ENCODE measurements at regions not wholly inside any gene's neighbourhood (a gene's known extent, or its start where the extent isn't known, plus 50 kb on each side); places are given as distances from the start of the nearest gene placed in this dataset.

DNA sequence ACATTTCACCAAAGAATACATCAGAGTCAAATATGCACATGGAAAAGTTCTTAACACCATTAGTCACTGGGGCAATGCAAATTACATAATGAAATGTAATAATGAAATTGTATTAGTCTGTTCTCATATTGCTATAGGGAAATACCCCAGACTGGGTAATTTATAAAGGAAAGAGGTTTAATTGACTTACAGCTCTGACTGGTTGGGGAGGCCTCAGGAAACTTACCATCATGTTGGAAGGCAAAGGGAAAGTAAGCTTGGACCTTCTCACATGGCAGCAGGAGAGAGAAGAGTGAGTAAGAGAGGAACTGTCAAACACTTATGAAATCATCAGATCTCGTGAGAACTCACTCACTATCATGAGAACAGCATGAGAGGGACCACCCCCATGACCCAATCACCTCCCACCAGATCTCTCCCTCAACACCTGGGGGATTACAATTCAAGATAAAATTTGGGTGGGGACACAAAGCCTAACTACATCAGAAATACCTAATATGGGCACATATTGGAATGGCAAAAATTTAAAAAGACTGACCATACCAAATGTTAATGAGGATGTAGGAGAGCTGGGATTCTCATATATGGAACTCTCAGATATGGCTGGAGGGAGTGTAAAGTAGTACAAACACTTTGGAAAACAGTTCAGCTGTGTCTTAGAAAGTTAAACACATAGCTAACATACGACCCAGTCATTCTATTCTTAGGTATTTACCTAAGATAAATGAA lies 65.1 kb upstream of the CD44 start:
- WGBS, 2 donors (ENCODE audit: low coverage in 1 of 2) = 38 to 43% methylated on average over 1 to 2 of the region's 2 CpGs
- TF ChIP-seq, protein P1, sequence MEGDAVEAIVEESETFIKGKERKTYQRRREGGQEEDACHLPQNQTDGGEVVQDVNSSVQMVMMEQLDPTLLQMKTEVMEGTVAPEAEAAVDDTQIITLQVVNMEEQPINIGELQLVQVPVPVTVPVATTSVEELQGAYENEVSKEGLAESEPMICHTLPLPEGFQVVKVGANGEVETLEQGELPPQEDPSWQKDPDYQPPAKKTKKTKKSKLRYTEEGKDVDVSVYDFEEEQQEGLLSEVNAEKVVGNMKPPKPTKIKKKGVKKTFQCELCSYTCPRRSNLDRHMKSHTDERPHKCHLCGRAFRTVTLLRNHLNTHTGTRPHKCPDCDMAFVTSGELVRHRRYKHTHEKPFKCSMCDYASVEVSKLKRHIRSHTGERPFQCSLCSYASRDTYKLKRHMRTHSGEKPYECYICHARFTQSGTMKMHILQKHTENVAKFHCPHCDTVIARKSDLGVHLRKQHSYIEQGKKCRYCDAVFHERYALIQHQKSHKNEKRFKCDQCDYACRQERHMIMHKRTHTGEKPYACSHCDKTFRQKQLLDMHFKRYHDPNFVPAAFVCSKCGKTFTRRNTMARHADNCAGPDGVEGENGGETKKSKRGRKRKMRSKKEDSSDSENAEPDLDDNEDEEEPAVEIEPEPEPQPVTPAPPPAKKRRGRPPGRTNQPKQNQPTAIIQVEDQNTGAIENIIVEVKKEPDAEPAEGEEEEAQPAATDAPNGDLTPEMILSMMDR (IDR thresholded peaks at IDR 0.05) = no peak
- TF ChIP-seq EP300 (IDR thresholded peaks at IDR 0.05; ENCODE audit: low read depth) = no peak
- TF ChIP-seq POLR2A (IDR thresholded peaks at IDR 0.05) = no peak
- no peak for TF ChIP-seq POLR2AphosphoS5 (IDR thresholded peaks at IDR 0.05)
- in situ Hi-C loops (cut with MboI; ENCODE audit: low pct_ligation_motif_present in 1 of 4, low pct_unique_long_range_greater_than_20kb in 1 of 4, low sequenced_read_pairs in 3 of 4) = no loop called here
- intact Hi-C loops (cut with DNase I; ENCODE audit: low total_unique reads) = no loop called here
- DNase-seq = no peak
- Histone ChIP-seq H3K4me1 (no peaks in the 10 kb centered on the region), H3K27me3 (no peaks in the 10 kb centered on the region), H3K9me3 (peaks cover 4% of the 10 kb centered on the region in 2 donors), H3K4me3 (no peak overlapping the region), H3K27ac (no peak overlapping the region), H3K36me3 (no peaks in the 10 kb centered on the region)

DNA sequence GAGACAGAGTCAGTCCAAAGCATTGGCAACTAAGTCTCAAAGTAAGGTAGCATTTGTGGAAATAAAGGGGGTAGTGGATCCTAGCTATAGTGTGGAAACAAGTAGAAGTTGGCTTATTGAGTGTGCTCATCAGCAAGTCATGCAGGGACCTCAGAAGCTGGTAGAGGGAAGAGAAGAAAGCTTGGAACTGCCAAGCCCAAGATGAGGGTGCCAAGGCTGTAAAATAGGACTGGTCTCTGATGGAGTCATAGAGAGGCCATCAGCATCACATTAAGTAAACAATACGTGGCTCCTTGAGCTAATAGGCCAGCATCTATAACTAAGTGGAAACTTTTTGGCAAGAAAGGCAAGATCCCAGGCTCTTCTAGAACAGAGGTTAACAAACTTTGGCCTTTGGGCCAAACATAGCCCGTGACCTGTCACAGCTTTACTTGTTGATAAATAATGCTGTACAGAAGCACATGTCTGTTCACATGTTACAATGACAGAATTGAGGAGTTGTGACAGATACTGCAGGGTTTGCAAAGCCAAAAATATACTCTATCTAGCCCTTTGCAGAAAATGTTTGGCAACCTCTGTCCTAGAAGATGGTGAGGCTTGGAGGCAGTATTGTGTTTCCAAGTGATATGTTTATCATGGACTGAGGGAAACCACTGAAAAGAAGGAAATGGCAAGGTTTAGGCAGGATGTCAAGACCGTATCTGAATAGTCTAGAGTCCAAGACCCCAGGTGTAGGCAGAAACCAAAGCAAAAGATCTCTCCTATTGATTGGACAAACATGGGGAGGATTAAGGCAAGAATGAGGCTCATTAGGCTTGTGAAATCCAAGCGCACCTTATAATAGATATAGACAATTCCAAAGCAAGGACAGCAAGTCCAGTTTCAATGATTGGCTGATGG lies 62.5 kb upstream of the CD44 start:
- Histone ChIP-seq H3K4me1 (no peaks in the 10 kb centered on the region), H3K27ac (peak overlapping the region in 1 of 4 donors; percentile 10), H3K36me3 (no peaks in the 10 kb centered on the region), H3K27me3 (no peaks in the 10 kb centered on the region), H3K4me3 (no peak overlapping the region), H3K9me3 (no peaks in the 10 kb centered on the region)
- DNase-seq = no peak
- 81 to 85% methylated on average over 2 to 4 of the region's 4 CpGs for WGBS, 2 donors (ENCODE audit: low coverage in 1 of 2)
- intact Hi-C loops (cut with DNase I; ENCODE audit: low total_unique reads) = no loop called here
- no peak for TF ChIP-seq POLR2AphosphoS5 (IDR thresholded peaks at IDR 0.05)
- TF ChIP-seq, protein P1 (IDR thresholded peaks at IDR 0.05) = no peak
- no peak for TF ChIP-seq POLR2A (IDR thresholded peaks at IDR 0.05)
- no peak for TF ChIP-seq EP300 (IDR thresholded peaks at IDR 0.05; ENCODE audit: low read depth)
- in situ Hi-C loops (cut with MboI; ENCODE audit: low pct_ligation_motif_present in 1 of 4, low pct_unique_long_range_greater_than_20kb in 1 of 4, low sequenced_read_pairs in 3 of 4) = no loop called here

DNA sequence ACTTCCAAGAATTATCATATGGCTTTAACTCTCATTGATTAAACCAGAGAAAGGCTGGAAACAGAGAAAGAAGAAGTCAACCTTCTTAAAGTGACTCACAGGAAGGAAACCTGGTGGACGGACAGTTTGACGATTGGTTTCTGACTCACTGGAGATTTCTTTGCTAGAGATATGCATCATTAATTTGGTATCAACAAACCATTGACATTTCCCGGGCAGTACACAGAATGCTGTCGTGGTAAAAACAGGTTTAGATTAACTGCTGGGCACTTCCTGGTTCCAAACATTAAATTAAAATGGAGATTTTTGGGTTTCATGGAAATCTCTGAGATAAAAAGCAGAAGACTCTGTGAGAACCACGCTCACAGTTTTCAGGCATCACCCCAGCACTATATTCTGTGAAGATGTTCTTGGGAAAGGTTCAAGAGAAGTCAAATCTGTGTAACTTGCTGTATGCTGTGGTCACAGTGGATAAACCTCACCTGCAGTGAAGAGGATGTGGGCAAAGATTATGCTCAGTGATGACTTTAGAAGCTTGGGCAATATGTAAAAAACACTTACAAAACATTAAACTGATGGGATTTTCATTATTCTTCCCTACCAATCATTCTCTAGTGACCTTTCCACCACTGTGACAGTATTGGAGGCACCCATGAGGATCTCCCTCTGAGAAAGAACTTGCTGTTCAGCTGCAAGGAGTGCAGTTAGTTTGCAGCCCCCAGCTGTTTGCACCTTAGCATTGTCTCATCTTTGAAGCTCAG lies 61.1 kb upstream of the CD44 start:
- Histone ChIP-seq H3K27ac (peak overlapping the region in 3 of 4 donors; percentile 12 to 45 (median 13)), H3K4me3 (no peak overlapping the region), H3K36me3 (no peaks in the 10 kb centered on the region), H3K9me3 (no peaks in the 10 kb centered on the region), H3K27me3 (no peaks in the 10 kb centered on the region), H3K4me1 (peaks cover 3 to 11% (median 9%) of the 10 kb centered on the region in 4 donors)
- no peak for TF ChIP-seq POLR2A (IDR thresholded peaks at IDR 0.05)
- TF ChIP-seq, protein P1 (IDR thresholded peaks at IDR 0.05) = no peak
- no peak for TF ChIP-seq EP300 (IDR thresholded peaks at IDR 0.05; ENCODE audit: low read depth)
- no peak for TF ChIP-seq POLR2AphosphoS5 (IDR thresholded peaks at IDR 0.05)
- DNase-seq = no peak
- in situ Hi-C loops (cut with MboI; ENCODE audit: low pct_ligation_motif_present in 1 of 4, low pct_unique_long_range_greater_than_20kb in 1 of 4, low sequenced_read_pairs in 3 of 4) (no loop called here), intact Hi-C loops (cut with DNase I; ENCODE audit: low total_unique reads) (no loop called here)
- WGBS, 2 donors (ENCODE audit: low coverage in 1 of 2) = 57 to 80% methylated on average over 2 to 5 of the region's 5 CpGs

DNA sequence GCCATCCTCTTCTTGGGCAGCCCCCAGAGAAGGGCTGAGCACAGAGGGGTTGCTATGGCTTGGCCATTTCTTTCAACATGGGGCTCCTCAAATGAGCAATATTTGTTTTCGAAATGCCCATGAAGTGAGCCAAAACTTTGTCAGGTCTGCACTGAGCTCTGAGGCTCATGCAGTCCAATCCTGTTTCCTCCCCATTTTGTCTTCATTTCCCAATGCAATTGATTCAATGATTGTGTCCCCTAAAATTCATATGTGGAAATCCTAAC lies 60.6 kb upstream of the CD44 start:
- H3K27ac ChIP-seq = peak overlapping the region in 3 of 4 donors; percentile 2 to 13 (median 12)
- 82% methylated on average over 1 of the region's 1 CpG; no CpG with 5 or more reads in 1 of the 2 donors for WGBS, 2 donors (ENCODE audit: low coverage in 1 of 2)
- H3K27me3 ChIP-seq = no peaks in the 10 kb centered on the region
- in situ Hi-C loops (cut with MboI; ENCODE audit: low pct_ligation_motif_present in 1 of 4, low pct_unique_long_range_greater_than_20kb in 1 of 4, low sequenced_read_pairs in 3 of 4) (no loop called here), intact Hi-C loops (cut with DNase I; ENCODE audit: low total_unique reads) (no loop called here)
- H3K4me3 ChIP-seq = no peak overlapping the region
- TF ChIP-seq POLR2AphosphoS5 (IDR thresholded peaks at IDR 0.05) (no peak), POLR2A (IDR thresholded peaks at IDR 0.05) (no peak), EP300 (IDR thresholded peaks at IDR 0.05; ENCODE audit: low read depth) (no peak)
- TF ChIP-seq, protein P1 (IDR thresholded peaks at IDR 0.05) = no peak
- H3K36me3 ChIP-seq = no peaks in the 10 kb centered on the region
- no peaks in the 10 kb centered on the region for H3K9me3 ChIP-seq
- no peak for DNase-seq
- peaks cover 8 to 17% (median 14%) of the 10 kb centered on the region in 4 donors for H3K4me1 ChIP-seq
